Medulla oblongata (tissue), 1 donor: ENCODE measurements at regions not wholly inside any gene's neighbourhood (a gene's known extent, or its start where the extent isn't known, plus 50 kb on each side); places are given as distances from the start of the nearest gene placed in this dataset.
A peak's percentile ranks its signal among the peaks of the same experiment; 100 is the strongest.
"Not testable (repeated sequence)": the region's sequence is repeated elsewhere in the genome, so short reads cannot be mapped to it uniquely, and the experiment has no call there.

Experiments used
- DNase-seq: peaks from one replicate; pipeline ENCODE4 v3.0.0-alpha.2; 2015; ENCODE audit errors: extremely low spot score

DNA sequence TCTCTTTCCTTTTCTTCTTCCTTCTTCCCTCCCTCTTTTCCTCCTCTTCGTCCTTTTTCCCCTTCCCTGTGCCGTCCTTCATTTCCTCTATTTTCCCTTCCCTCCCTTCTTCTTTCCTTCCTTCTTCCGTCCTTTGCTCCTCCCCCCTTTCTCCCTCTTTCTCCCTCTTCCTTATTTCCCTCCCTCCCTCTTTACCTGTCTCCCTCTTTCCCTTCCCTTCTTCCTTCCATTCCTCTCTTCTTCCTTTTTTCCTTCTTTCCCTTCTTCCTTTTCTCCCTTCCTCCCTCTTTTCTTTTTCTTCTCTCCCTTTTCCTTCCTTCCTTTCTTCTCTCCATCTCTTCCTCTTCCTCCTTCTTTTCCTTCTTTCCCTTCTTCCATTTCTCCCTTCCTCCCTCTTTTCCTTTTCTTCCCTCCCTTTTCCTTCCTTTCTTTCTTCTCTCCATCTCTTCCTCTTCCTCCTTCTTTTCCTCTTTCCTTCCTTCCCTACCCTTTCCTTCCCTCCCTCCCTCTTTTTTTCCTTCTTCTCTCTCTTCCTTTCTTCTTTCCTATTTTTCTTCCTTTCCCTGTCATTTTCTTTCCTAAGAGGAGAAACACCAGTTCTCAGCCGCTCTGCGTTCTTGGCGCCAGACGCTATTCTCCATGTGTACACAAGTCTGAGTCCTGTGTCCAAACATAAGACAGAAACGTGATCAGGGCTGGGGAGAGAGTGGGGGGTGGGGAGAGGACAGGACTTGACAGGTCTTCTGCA lies 597.1 kb downstream of the MID1IP1 start:
- peak; percentile 2 for DNase-seq

- no peak for DNase-seq
Measured at GRCh38 chrX:39398963-39399261, 597.7 kb downstream of the MID1IP1 start.

DNA sequence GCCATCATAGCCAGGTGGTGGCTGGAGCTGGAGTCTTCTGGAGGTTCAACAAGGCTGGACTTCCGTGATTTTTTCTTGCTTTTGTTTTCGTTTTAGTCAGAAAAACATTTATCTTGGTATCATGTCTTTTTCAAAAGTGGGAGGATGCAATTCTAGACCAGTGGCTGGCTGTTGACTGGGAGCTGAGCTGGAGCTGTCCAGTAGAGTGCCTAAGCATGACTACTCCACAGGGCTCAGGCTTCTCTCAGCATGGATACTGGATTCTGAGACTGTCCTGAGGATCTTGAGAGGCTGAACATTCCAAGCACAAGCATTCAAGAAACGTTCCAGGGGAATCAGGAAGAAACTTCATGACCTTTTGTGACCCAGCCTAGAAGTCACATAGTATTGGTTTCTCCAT lies 598.1 kb downstream of the MID1IP1 start:
- DNase-seq = no peak

DNA sequence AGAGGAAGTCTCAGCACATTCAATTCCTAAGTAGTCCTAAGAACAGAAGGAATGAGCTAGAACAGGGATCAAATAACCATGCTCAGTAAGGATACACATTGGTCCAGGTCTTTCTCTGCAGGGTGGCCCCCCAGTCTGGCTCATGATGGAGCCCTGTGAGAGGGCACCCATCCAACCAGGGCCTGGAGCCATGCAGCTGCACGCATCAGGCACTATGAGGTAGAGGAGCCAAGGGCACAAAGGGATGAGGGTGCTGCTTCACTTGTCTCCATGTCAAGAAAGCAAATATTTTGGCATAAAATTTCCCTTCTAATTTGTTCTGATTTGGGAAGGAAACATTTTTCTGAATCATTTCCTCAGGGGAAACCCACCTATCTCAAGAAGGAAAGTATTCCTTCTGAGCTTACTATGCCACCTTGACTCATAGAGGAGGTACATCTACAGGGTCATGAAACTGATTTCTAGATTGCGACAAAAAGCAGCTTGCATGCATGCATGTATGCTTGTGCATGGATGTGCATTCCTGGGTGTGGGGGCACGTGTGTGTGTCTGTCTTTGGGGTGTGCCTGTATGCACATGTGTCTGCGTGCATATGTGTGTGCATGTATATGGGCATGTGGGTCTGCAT lies 600.3 kb downstream of the MID1IP1 start:
- DNase-seq = no peak

- DNase-seq = no peak
Measured at GRCh38 chrX:39402158-39402557, 600.9 kb downstream of the MID1IP1 start.

DNA sequence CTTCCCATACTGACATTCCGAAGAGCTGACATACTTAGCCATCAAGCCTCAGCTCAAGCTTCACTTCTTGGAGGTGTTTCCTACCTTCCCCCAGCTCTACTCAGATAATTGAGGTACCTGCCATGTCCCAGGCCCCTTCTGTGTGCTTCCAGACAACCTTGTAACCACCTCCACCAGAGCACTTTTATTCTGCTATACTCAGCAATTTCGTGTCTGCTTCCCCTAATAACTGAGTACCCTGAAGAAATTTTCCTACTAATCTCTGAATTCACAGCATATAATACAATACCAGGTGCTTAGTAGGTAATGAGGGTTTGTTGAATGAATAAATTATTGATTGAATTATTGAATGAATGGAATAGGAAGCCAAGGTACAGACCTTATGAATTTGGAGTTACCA lies 605.5 kb downstream of the MID1IP1 start:
- DNase-seq = no peak

DNA sequence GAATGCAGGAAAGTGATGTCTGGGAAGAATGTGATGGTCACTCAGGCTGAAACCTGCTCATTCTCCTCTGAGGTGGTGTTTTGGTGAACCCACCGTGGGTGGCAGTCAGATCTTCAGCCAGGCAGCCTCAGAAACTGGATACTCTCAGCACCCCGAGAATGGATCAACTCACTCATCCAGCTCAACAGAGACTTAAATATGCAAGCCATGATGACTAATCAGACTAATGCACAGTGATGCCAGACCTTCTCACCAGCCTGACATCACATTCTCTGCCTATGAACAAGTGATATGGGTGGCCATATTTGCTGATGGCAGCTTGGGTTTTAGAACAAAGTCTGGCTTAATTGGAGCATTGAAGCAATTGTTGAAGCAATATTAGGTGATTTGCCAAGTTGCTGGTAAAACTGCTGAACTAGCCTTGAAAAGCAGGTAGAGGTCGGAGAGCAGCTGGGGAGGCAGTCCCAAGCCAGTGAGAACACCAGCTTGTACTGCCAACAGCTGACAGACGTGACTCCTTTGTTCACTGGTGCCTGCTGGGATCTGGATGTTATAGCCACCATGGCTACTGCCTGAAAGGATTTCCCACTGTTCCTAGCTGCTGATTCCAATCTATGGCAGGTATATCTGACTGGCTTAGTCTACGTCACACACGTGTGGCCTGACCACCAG lies 608.1 kb downstream of the MID1IP1 start:
- DNase-seq = no peak

GRCh38 chrX:39414290-39414854 lies 613.1 kb downstream of the MID1IP1 start:
- no peak for DNase-seq

- no peak for DNase-seq
Measured at GRCh38 chrX:39416547-39417260, 615.4 kb downstream of the MID1IP1 start.

DNA sequence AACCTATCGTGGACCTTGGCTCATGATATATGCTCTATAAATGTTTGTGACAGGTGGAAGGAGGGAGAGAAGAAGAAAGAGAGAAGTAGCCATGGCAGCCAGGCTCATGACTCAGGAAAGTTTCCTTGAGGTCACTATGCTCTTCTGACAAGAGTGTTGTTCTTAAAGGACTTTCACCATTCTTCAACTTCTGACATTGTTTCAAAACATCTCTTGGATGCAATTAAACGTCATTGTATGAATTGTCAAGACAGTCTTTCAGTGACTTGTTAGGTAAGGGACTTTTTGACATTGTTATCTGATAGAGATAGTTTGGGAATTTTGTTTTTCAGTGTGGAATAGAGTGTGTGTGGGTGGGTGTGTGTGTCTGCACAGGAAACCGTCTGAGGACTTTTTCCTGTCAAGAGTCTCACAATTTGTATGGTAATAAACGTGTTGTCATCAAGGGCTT lies 617.0 kb downstream of the MID1IP1 start:
- DNase-seq = no peak

DNA sequence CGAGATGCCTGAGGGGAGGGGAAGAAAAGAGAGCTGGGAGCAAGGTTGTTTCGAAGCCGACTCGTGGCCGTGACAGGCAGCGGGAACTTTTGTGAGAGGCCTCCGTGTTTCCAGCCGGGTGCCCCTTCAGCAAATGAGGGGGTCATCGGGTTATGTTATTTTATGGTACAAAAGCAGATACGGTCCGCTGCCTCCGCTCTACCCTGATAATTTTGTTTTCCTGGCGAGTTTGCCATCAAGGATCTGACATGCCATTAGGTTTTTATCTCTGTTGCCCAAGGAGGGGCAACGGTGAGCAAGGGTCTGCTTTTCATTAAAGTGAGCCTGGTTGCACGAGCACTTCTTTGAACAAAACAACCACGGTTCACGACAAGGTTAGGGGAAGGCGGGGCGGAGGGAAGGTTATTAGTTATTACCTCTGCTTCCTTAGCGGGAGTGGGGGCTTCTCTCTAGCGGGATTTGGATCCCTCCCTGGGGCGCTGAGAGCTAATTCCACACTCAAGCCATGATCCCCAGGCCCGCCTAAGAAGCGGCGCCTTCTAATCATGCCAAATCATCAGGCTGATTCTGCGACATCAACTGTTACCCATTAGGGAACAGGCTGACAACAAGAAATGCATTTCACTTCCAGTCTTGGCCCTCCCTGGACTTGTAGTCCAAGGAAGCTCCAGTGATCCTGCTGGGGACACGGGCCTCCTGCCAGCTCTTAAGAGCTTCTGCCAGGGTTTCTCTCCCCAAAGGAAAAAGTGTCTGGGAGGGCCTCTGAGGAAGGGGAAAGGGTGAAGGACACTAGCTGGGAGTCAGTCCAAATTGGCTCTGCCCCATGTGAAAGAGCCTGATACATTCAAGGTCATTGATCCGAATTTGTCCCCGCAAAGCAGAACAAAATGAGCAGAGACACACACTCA lies 617.7 kb downstream of the MID1IP1 start:
- DNase-seq = peak; percentile 3

- DNase-seq = no peak
Measured at GRCh38 chrX:39421006-39421405, 619.7 kb downstream of the MID1IP1 start.

DNA sequence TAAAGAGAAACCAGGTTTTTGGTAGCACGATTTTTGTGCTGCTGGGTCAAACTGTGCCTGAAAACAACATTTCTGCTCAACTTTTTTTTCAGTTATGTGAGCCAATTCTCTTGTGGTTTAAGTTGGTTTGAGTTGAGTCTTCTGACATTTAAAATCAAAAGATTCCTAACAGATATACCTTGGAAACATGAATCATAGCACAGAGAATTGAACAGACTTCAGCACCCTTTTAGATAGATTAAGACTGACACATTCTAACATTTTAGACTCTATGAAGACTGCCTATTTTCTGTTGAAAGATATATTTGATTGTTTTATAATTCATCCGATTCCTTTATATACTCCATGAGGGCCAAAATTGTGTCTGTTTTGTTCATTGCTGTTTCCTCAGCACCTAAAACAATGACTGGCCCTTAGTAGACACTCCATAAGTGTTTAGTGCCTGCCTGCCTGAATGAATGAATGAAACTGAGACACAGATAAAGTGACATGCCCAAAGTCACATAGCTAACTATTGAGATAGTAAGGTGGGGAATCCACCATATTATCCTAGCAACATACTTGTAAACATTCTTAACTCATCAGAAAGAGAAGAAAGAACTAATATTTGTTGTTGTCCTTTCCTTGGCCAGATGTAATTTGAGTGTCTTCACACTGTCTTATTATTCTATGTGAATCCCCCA lies 624.0 kb downstream of the MID1IP1 start:
- no peak for DNase-seq

DNA sequence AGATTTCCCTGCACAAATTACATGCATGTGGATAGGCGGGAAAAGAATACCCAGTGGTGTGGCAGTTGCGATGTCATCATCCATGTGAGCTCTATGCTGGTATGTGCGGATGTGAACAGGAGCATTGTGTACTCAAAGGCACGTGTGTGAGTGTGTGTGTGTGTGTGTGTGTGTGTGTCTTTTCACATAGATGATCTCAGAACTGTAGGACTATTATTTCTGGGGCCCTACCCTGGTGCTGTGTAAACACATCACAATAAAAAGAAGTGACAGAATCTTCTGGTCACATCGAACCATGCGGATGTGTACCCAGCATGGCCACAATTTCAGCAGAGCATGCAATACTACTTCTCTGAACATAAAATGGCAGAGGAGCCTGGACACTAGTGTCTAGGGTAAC lies 624.8 kb downstream of the MID1IP1 start:
- no peak for DNase-seq

GRCh38 chrX:39427492-39427891 lies 626.2 kb downstream of the MID1IP1 start:
- DNase-seq = no peak

- DNase-seq = no peak
Measured at GRCh38 chrX:39427906-39428305, 626.6 kb downstream of the MID1IP1 start.

DNA sequence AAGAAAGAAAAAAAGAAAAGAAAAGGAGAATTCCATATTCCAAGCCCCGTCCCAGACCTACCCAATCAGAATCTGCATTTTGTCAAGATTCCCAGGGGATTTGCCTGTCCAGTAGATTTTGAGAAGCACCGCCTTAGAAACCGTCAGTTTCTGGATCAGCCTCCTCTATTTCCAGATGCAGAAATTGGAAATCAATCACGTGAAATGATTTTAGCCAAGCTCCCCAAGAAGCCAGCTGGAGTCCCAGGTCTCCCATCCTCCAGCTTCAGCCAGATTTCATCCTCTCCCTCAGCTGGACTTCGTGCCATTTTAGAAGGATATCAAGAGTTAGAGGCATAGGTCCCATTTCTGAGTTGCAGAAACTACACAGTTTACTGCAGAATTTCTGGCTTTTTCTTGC lies 629.3 kb downstream of the MID1IP1 start:
- no peak for DNase-seq

DNA sequence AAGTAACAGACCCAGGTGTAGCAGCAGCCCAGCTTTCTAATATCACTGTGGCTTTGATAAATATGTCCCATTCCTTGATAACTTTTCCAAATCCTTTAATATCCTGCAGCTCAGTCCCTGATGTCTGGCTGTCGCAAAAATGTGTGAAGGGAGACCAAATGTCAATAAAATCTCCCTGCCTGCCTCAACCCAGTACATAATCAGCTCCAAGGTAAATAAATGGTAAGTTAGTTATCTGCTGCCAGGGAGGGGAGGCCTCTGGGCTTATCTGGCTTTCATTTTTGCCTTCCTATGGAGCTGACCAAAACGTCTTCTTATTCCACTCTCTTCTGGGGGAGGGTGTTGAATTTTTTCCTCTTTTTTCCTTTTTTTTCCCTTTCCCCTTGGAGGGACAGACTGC lies 630.6 kb downstream of the MID1IP1 start:
- DNase-seq = no peak

DNA sequence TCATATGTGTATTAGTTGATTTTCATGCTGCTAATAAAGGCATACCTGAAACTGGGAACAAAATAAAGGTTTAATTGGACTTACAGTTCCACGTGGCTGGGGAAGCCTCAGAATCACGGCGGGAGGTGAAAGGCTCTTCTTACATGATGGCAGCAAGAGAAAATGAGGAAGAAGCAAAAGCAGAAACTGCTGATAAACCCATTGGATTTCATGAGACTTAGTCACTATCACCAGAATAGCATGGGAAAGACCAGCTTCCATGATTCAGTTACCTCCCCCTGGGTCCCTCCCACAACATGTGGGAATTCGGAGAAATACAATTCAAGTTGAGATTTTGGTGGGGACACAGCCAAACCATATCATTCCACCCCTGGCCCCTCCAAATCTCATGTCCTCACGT lies 633.4 kb downstream of the MID1IP1 start:
- not testable (repeated sequence) for DNase-seq

GRCh38 chrX:39436538-39436937 lies 635.3 kb downstream of the MID1IP1 start:
- not testable (repeated sequence) for DNase-seq
